ENCODE measurements at regions not wholly inside any gene's neighbourhood (a gene's known extent, or its start where the extent isn't known, plus 50 kb on each side); places are given as distances from the start of the nearest gene placed in this dataset.
"Not testable (repeated sequence)": the region's sequence is repeated elsewhere in the genome, so short reads cannot be mapped to it uniquely, and the experiment has no call there.

DNA sequence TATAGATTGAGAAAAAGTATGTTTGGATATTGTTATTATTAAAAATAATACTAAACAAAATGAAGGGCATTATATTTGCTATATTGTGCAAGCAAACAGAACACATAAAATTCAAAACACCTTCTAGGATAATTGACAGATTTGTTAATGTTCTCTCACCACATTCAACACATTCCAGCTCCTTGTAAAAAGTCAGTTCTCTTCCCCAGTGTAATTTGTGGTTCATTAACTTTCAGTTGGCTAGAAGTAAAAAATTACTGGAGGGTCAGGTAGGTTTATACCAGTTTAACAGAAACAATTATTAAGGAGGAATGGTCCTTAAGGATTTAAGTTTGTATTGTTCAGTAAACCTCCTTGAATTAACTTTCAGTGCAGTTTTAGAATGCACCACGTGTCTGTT is 1235.3 kb upstream of the ADGRL2 start:
- TF ChIP-seq, protein P1, sequence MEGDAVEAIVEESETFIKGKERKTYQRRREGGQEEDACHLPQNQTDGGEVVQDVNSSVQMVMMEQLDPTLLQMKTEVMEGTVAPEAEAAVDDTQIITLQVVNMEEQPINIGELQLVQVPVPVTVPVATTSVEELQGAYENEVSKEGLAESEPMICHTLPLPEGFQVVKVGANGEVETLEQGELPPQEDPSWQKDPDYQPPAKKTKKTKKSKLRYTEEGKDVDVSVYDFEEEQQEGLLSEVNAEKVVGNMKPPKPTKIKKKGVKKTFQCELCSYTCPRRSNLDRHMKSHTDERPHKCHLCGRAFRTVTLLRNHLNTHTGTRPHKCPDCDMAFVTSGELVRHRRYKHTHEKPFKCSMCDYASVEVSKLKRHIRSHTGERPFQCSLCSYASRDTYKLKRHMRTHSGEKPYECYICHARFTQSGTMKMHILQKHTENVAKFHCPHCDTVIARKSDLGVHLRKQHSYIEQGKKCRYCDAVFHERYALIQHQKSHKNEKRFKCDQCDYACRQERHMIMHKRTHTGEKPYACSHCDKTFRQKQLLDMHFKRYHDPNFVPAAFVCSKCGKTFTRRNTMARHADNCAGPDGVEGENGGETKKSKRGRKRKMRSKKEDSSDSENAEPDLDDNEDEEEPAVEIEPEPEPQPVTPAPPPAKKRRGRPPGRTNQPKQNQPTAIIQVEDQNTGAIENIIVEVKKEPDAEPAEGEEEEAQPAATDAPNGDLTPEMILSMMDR (IDR thresholded peaks at IDR 0.05): no peak
- ATAC-seq (ENCODE audit: insufficient number of reproducible peaks, low FRiP score, low read depth): no peak

DNA sequence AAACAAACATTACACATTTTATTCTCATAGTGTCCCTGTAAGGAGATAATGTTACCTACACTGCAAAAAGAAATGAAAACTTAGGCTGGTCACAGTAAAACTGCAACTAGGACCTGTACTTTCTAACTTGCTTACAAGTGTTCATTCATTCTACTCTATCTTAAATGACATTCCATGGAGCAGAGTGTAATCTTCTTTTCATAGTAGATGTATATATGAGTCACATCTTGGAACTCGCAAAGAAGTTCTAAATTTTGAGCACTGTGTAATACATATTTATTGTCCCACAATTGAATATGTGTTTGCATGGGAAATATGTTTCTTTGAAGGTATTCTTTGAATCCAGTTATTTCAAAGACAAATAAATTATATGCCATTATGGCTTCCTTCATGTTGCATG is 1258.5 kb upstream of the ADGRL2 start:
- H3K4me1 ChIP-seq (ENCODE audit: control insufficient read depth in 1 of 2, low read depth in 2 of 2): no peaks in the 10 kb centered on the region
- ATAC-seq (ENCODE audit: insufficient number of reproducible peaks, low FRiP score, low read depth) (no peak), DNase-seq (ENCODE audit: low spot score) (no peak)

More for the DNA sequence above, 1235.3 kb upstream of the ADGRL2 start:
- no peak overlapping the region for H3K4me3 ChIP-seq
- DNase-seq (ENCODE audit: low spot score): no peak
- no peak overlapping the region for H3K27ac ChIP-seq
- no peaks in the 10 kb centered on the region for H3K4me1 ChIP-seq (ENCODE audit: control insufficient read depth in 1 of 2, low read depth in 2 of 2)
- no peaks in the 10 kb centered on the region for H3K36me3 ChIP-seq
- no peaks in the 10 kb centered on the region for H3K9me3 ChIP-seq
- no peaks in the 10 kb centered on the region for H3K27me3 ChIP-seq (replicated peaks; ENCODE audit: insufficient read depth)

DNA sequence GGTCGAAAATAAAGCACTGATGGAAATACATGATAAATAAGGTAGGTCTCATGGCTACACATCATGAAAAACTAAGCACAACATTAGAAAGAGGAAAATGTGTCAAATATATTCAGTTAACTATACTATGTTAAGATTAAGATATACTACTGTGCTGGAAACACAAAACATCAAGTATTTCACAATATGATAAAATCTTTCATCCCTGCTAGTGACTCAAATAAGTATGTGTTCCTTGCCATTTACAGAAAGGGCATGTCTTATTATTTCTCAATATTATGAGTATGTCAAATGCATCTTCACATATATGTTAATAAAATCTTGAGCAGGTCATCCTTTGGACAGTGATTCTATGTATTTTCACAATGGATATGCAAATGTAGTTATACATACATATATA is 1260.1 kb upstream of the ADGRL2 start:
- Histone ChIP-seq H3K9me3 (no peaks in the 10 kb centered on the region), H3K4me1 (ENCODE audit: control insufficient read depth in 1 of 2, low read depth in 2 of 2) (no peaks in the 10 kb centered on the region), H3K36me3 (no peaks in the 10 kb centered on the region), H3K27me3 (replicated peaks; ENCODE audit: insufficient read depth) (no peaks in the 10 kb centered on the region), H3K27ac (no peak overlapping the region), H3K4me3 (no peak overlapping the region)
- no peak for ATAC-seq (ENCODE audit: insufficient number of reproducible peaks, low FRiP score, low read depth)
- TF ChIP-seq, protein P1 (IDR thresholded peaks at IDR 0.05): no peak
- DNase-seq (ENCODE audit: low spot score): no peak

More for the DNA sequence above, 1258.5 kb upstream of the ADGRL2 start:
- Histone ChIP-seq H3K27ac (no peak overlapping the region), H3K36me3 (no peaks in the 10 kb centered on the region), H3K9me3 (no peaks in the 10 kb centered on the region), H3K4me3 (no peak overlapping the region), H3K27me3 (replicated peaks; ENCODE audit: insufficient read depth) (no peaks in the 10 kb centered on the region)
- TF ChIP-seq, protein P1 (IDR thresholded peaks at IDR 0.05): no peak

DNA sequence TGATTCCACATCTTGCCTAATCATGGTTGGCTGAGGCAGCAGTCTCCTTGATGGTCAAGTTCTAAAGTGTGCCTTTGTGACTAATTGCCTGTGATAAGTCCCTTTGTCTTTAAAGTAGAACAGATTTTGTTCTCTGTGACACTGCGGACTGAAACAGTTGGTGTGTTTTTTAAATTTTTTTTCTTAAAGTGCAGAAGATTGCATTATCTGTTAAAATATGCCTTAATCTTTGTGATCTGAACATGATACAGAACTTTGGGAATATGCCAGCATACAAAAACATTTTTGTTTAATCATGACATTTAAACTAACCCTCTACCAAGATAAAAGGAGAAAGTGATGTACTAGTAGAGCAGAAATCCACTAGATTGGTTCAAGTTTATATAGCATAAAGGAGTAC is 1260.6 kb upstream of the ADGRL2 start:
- Histone ChIP-seq H3K4me1 (ENCODE audit: control insufficient read depth in 1 of 2, low read depth in 2 of 2) (no peaks in the 10 kb centered on the region), H3K27ac (no peak overlapping the region), H3K4me3 (no peak overlapping the region), H3K27me3 (replicated peaks; ENCODE audit: insufficient read depth) (no peaks in the 10 kb centered on the region), H3K36me3 (no peaks in the 10 kb centered on the region), H3K9me3 (no peaks in the 10 kb centered on the region)
- TF ChIP-seq, protein P1 (IDR thresholded peaks at IDR 0.05): no peak
- no peak for ATAC-seq (ENCODE audit: insufficient number of reproducible peaks, low FRiP score, low read depth)
- no peak for DNase-seq (ENCODE audit: low spot score)

DNA sequence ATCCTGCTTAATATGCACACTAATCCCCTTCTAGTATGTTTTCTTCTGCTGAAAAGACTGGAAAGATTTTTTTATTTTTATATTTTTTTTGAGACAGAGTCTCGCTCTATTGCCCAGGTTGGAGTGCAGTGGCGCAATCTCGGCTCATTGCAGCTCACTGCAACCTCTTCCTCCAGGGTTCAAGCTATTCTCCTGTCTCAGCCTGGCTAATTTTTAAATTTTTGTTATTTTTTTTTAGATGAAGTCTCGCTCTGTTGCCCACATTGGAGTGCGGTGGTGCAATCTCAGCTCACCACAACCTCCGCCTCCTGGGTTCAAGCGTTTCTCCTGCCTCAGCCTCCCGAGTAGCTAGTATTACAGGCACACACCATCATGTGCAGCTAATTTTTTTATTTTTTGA is 1261.4 kb upstream of the ADGRL2 start:
- H3K9me3 ChIP-seq; DNase-seq (ENCODE audit: low spot score); H3K27me3 ChIP-seq (replicated peaks; ENCODE audit: insufficient read depth); ATAC-seq (ENCODE audit: insufficient number of reproducible peaks, low FRiP score, low read depth); H3K4me3 ChIP-seq; H3K27ac ChIP-seq; H3K36me3 ChIP-seq; H3K4me1 ChIP-seq (ENCODE audit: control insufficient read depth in 1 of 2, low read depth in 2 of 2): not testable (repeated sequence)

DNA sequence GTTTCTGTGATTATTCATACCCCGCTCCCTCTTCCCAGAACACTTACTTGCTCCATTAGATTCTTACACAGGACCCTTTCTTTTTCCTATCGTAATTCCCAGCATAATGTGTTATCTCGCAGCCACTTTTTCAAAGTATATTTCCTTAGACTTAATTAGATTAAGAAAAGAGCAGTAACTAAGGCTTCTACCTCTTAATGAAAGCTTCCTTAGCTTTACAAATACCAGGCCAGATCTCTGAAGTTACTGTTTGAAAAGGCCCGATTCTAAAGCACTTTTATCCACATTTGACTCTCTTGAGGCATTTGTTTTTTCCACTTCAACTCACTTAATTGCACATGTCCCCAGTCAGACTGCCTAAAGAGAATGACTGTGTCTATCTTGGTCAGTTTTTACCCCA is 1264.3 kb upstream of the ADGRL2 start:
- TF ChIP-seq, protein P1 (IDR thresholded peaks at IDR 0.05): no peak
- H3K9me3 ChIP-seq: no peaks in the 10 kb centered on the region
- DNase-seq (ENCODE audit: low spot score): no peak
- no peak overlapping the region for H3K27ac ChIP-seq
- H3K27me3 ChIP-seq (replicated peaks; ENCODE audit: insufficient read depth): no peaks in the 10 kb centered on the region
- H3K36me3 ChIP-seq: no peaks in the 10 kb centered on the region
- H3K4me3 ChIP-seq: no peak overlapping the region
- peaks cover 0 to 4% of the 10 kb centered on the region in 2 donors for H3K4me1 ChIP-seq (ENCODE audit: control insufficient read depth in 1 of 2, low read depth in 2 of 2)
- no peak for ATAC-seq (ENCODE audit: insufficient number of reproducible peaks, low FRiP score, low read depth)
